GM23338 (cell line): ENCODE measurements at regions not wholly inside any gene's neighbourhood (a gene's known extent, or its start where the extent isn't known, plus 50 kb on each side); places are given as distances from the start of the nearest gene placed in this dataset.

ENCODE experiments used
- ATAC-seq: fragments of 200-7000 bp; cut with Tn5 transposase; 3 replicates; pipeline ENCODE4 v1.9.1; 2020
- DNase-seq: peaks from one replicate; pipeline ENCODE4 v3.0.0-alpha.2; 2015; ENCODE audit warnings: low spot score
- H2AFZ ChIP-seq: fragments of 200-600 bp; sonication (generic); 2 replicates; pipeline ENCODE4 v1.8.0; 2016; ENCODE audit warnings: antibody characterized with exemption, mild to moderate bottlenecking, moderate library complexity
- H3F3A ChIP-seq: fragments of 200-600 bp; sonication (generic); replicated peaks from 2 replicates; pipeline ENCODE4 v1.8.0; 2017; ENCODE audit warnings: antibody characterized with exemption, mixed run types, low read depth
- H3K27ac ChIP-seq: fragments of 200-600 bp; sonication (generic); 2 replicates; pipeline ENCODE4 v1.6.1; 2016; ENCODE audit warnings: low read depth
- H3K27me3 ChIP-seq: fragments of 200-600 bp; sonication (generic); 2 replicates; pipeline ENCODE4 v1.8.0; 2016; ENCODE audit warnings: mild to moderate bottlenecking, mixed run types, moderate library complexity; ENCODE audit not compliant: insufficient read depth
- H3K36me3 ChIP-seq: fragments of 200-600 bp; sonication (generic); 2 replicates; pipeline ENCODE4 v1.8.0; 2016; ENCODE audit warnings: mild to moderate bottlenecking; ENCODE audit not compliant: insufficient read depth
- H3K4me1 ChIP-seq: fragments of 200-600 bp; sonication (generic); 2 replicates; pipeline ENCODE4 v1.8.0; 2016; ENCODE audit warnings: mild to moderate bottlenecking, moderate library complexity; ENCODE audit not compliant: insufficient read depth
- H3K4me2 ChIP-seq: fragments of 200-600 bp; sonication (generic); 2 replicates; pipeline ENCODE4 v1.7.1; 2017; ENCODE audit warnings: mixed run types
- H3K4me3 ChIP-seq: fragments of 200-600 bp; sonication (generic); 2 replicates; pipeline ENCODE4 v1.6.1; 2016; ENCODE audit warnings: mixed run types
- H3K79me2 ChIP-seq: fragments of 200-600 bp; sonication (generic); replicated peaks from 2 replicates; pipeline ENCODE4 v1.8.0; 2017; ENCODE audit warnings: mild to moderate bottlenecking; ENCODE audit not compliant: insufficient read depth
- H3K9me2 ChIP-seq: fragments of 200-600 bp; sonication (generic); 2 replicates; pipeline ENCODE4 v1.8.0; 2017; ENCODE audit not compliant: insufficient read depth
- H4K20me1 ChIP-seq: fragments of 200-600 bp; sonication (generic); replicated peaks from 2 replicates; pipeline ENCODE4 v1.8.0; 2017; ENCODE audit warnings: mild to moderate bottlenecking; ENCODE audit not compliant: insufficient read depth
- H3K27ac Mint-ChIP-seq: 2 replicates; pipeline ENCODE4 v1.8.0; 2020; ENCODE audit warnings: inconsistent platforms, mild to moderate bottlenecking, moderate library complexity, mixed read lengths
- H3K27me3 Mint-ChIP-seq: 3 replicates; pipeline ENCODE4 v1.8.0; 2022; ENCODE audit warnings: low read depth, mild to moderate bottlenecking, moderate library complexity, mixed read lengths, inconsistent platforms; ENCODE audit not compliant: insufficient read depth, poor library complexity
- H3K36me3 Mint-ChIP-seq: 3 replicates; pipeline ENCODE4 v1.8.0; 2021; ENCODE audit warnings: low read depth, mild to moderate bottlenecking, inconsistent platforms, moderate library complexity, mixed read lengths
- H3K4me1 Mint-ChIP-seq: 3 replicates; pipeline ENCODE4 v1.8.0; 2020; ENCODE audit warnings: mild to moderate bottlenecking, inconsistent platforms, mixed read lengths
- H3K4me3 Mint-ChIP-seq: 3 replicates; pipeline ENCODE4 v1.8.0; 2021; ENCODE audit warnings: moderate library complexity, mild to moderate bottlenecking, inconsistent platforms, mixed read lengths
- H3K9me3 Mint-ChIP-seq: 3 replicates; pipeline ENCODE4 v1.8.0; 2020; ENCODE audit warnings: moderate library complexity, mild to moderate bottlenecking, inconsistent platforms, mixed read lengths
- NANOG ChIP-seq: IDR thresholded peaks from 2 replicates; pipeline ENCODE4 v1.6.1; 2016; ENCODE audit warnings: antibody characterized with exemption, borderline replicate concordance
- POLR2AphosphoS5 ChIP-seq: IDR thresholded peaks from 2 replicates; pipeline ENCODE4 v1.6.1; 2016; ENCODE audit warnings: antibody characterized with exemption, low read depth
- ZNF331 ChIP-seq: fragments of 250-450 bp; sonication (Bioruptor Pico); IDR thresholded peaks from 2 replicates; pipeline ENCODE4 v1.5.0; 2020; ENCODE audit warnings: low read depth, mild to moderate bottlenecking, moderate library complexity
- TF ChIP-seq, protein P1 (sequence below): IDR thresholded peaks from one replicate; pipeline ENCODE4 v1.6.1; 2018; ENCODE audit warnings: antibody characterized with exemption; ENCODE audit not compliant: unreplicated experiment
- TF ChIP-seq, protein P2 (sequence below), 2 experiments: fragments of 200-600 bp in 1 of 2; sonication (generic) in 1 of 2; conservative IDR thresholded peaks; 2 replicates each; pipeline versions ENCODE4 v1.5.1 to v1.6.1; 2016 to 2017; ENCODE audit warnings: antibody characterized with exemption in 2 of 2, low read depth in 2 of 2, mild to moderate bottlenecking in 2 of 2, moderate library complexity in 1 of 2

DNA sequence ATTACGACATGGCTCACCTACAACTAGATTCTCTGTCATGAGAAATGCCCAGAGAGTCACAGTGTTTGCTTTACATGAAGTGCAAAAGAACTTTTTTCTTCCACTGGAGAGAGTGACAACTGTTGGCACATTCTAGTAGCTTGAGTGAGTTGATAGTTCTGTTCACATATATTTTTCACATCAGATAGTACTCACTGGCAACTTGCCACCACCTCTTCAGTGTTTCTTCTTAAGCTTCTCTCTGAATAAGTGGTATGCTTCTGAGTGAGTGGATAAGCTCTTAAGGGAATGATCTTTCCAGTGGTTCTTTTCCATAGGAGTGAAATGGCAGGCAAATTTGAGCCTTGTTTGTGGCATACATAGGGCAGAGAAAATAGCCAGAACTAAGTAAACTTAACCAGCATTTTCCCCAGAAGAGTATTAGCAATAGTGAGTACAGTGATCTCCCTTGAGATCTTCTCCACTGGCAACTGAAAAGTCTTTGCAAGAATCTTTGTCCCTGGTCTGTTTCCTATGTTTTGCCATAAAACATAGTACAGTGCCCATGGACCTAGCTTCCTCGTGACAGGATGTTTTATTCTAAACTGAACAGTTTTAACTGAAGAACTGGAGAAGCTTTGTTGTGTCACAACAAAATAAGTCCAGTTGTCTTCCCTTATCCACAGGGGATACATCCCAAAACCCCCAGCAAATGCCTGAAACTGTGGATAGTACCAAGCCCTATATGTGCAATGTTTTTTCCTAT, 125.4 kb upstream of the CDK13 start:
- no peak overlapping the region for H3K4me3 ChIP-seq
- H3K4me1 Mint-ChIP-seq = peaks cover 19% of the 10 kb centered on the region

DNA sequence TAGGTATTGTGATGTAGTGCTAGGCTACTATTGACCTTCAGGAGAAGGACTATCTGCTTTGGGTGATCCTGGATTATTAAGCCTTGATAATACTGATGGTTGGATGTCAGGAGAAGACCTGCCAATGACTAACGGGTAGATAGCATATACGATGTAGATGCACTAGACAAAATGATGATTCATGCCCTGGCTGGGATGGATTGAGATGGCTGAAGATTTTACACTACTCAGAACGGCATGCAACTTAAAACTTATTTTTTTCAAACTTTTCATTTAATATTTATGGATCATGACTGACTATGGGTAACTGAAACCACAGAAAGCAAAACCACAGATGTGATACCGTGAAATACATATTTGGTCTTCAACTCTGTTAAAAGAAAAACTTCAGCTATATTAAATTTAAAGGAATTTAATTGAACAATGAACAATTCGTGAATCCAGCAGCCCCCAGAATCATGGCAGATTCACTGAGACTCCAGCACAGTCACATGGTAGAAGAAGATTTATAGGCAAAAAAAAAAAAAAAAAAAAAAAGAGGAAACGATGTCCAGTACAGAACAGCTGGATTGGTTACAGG, 124.6 kb upstream of the CDK13 start:
- no peak for DNase-seq
- H3K27me3 Mint-ChIP-seq = no peaks in the 10 kb centered on the region
- ATAC-seq = no peak
- Histone ChIP-seq H3K79me2 (no peaks in the 10 kb centered on the region), H3K27ac (no peak overlapping the region), H3F3A (no peaks in the 10 kb centered on the region), H2AFZ (no peak overlapping the region), H3K4me2 (no peak overlapping the region), H3K27me3 (no peaks in the 10 kb centered on the region), H3K4me1 (peaks cover 13% of the 10 kb centered on the region), H3K36me3 (no peaks in the 10 kb centered on the region), H3K4me3 (no peak overlapping the region), H4K20me1 (no peaks in the 10 kb centered on the region), H3K9me2 (no peaks in the 10 kb centered on the region)
- H3K9me3 Mint-ChIP-seq = no peaks in the 10 kb centered on the region
- no peaks in the 10 kb centered on the region for H3K36me3 Mint-ChIP-seq
- peaks cover 19% of the 10 kb centered on the region for H3K4me1 Mint-ChIP-seq
- no peak overlapping the region for H3K4me3 Mint-ChIP-seq
- H3K27ac Mint-ChIP-seq = no peak overlapping the region
- TF ChIP-seq POLR2AphosphoS5 (no peak), NANOG (no peak)
- TF ChIP-seq, protein P1, sequence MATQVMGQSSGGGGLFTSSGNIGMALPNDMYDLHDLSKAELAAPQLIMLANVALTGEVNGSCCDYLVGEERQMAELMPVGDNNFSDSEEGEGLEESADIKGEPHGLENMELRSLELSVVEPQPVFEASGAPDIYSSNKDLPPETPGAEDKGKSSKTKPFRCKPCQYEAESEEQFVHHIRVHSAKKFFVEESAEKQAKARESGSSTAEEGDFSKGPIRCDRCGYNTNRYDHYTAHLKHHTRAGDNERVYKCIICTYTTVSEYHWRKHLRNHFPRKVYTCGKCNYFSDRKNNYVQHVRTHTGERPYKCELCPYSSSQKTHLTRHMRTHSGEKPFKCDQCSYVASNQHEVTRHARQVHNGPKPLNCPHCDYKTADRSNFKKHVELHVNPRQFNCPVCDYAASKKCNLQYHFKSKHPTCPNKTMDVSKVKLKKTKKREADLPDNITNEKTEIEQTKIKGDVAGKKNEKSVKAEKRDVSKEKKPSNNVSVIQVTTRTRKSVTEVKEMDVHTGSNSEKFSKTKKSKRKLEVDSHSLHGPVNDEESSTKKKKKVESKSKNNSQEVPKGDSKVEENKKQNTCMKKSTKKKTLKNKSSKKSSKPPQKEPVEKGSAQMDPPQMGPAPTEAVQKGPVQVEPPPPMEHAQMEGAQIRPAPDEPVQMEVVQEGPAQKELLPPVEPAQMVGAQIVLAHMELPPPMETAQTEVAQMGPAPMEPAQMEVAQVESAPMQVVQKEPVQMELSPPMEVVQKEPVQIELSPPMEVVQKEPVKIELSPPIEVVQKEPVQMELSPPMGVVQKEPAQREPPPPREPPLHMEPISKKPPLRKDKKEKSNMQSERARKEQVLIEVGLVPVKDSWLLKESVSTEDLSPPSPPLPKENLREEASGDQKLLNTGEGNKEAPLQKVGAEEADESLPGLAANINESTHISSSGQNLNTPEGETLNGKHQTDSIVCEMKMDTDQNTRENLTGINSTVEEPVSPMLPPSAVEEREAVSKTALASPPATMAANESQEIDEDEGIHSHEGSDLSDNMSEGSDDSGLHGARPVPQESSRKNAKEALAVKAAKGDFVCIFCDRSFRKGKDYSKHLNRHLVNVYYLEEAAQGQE = no peak
- TF ChIP-seq, protein P2, sequence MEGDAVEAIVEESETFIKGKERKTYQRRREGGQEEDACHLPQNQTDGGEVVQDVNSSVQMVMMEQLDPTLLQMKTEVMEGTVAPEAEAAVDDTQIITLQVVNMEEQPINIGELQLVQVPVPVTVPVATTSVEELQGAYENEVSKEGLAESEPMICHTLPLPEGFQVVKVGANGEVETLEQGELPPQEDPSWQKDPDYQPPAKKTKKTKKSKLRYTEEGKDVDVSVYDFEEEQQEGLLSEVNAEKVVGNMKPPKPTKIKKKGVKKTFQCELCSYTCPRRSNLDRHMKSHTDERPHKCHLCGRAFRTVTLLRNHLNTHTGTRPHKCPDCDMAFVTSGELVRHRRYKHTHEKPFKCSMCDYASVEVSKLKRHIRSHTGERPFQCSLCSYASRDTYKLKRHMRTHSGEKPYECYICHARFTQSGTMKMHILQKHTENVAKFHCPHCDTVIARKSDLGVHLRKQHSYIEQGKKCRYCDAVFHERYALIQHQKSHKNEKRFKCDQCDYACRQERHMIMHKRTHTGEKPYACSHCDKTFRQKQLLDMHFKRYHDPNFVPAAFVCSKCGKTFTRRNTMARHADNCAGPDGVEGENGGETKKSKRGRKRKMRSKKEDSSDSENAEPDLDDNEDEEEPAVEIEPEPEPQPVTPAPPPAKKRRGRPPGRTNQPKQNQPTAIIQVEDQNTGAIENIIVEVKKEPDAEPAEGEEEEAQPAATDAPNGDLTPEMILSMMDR (conservative IDR thresholded peaks at IDR 0.05; ENCODE audit: low read depth in 2 of 2) = no peak

More for the DNA sequence above, 125.4 kb upstream of the CDK13 start:
- TF ChIP-seq, protein P1 = no peak
- no peak for TF ChIP-seq POLR2AphosphoS5
- TF ChIP-seq ZNF331 (CRISPR knock-in tag) = no peak
- H3K79me2 ChIP-seq = no peaks in the 10 kb centered on the region
- Mint-ChIP-seq H3K36me3 (no peaks in the 10 kb centered on the region), H3K9me3 (no peaks in the 10 kb centered on the region), H3K27ac (no peak overlapping the region), H3K27me3 (no peaks in the 10 kb centered on the region), H3K4me3 (no peak overlapping the region)
- no peak overlapping the region for H3K27ac ChIP-seq
- H3K9me2 ChIP-seq = no peaks in the 10 kb centered on the region
- DNase-seq = no peak
- H3K4me1 ChIP-seq = peaks cover 13% of the 10 kb centered on the region
- no peaks in the 10 kb centered on the region for H3K36me3 ChIP-seq
- no peak overlapping the region for H3K4me2 ChIP-seq
- ATAC-seq = no peak
- H3F3A ChIP-seq = no peaks in the 10 kb centered on the region
- H4K20me1 ChIP-seq = no peaks in the 10 kb centered on the region
- no peaks in the 10 kb centered on the region for H3K27me3 ChIP-seq
- H2AFZ ChIP-seq = no peak overlapping the region
